ENCODE measurements at regions not wholly inside any gene's neighbourhood (a gene's known extent, or its start where the extent isn't known, plus 50 kb on each side); places are given as distances from the start of the nearest gene placed in this dataset.
"Not testable (repeated sequence)": the region's sequence is repeated elsewhere in the genome, so short reads cannot be mapped to it uniquely, and the experiment has no call there.

GRCh38 chr11:121996574-121996973 is 119.4 kb downstream of the BLID start:
- H3K27me3 ChIP-seq, result no peaks in the 10 kb centered on the region
- TF ChIP-seq POLR2A (IDR thresholded peaks at IDR 0.05) (no peak), CTCF (IDR thresholded peaks at IDR 0.05) (no peak)
- no peaks in the 10 kb centered on the region for H3K36me3 ChIP-seq (replicated peaks in 1 of 2)
- no peaks in the 10 kb centered on the region for H3K4me1 ChIP-seq (replicated peaks in 1 of 2)
- intact Hi-C loops (cut with DNase I), result no loop called here
- 36 to 92% (median 88%) methylated on average over 1 of the region's 1 CpG for WGBS, 4 donors
- DNase-seq, result no peak
- H3K4me3 ChIP-seq, result no peak overlapping the region
- no peak overlapping the region for H3K27ac ChIP-seq
- no peaks in the 10 kb centered on the region for H3K9me3 ChIP-seq (replicated peaks in 1 of 3)

- Histone ChIP-seq H3K4me3 (no peak overlapping the region), H3K27ac (no peak overlapping the region), H3K36me3 (replicated peaks in 1 of 2) (no peaks in the 10 kb centered on the region), H3K27me3 (no peaks in the 10 kb centered on the region), H3K9me3 (replicated peaks in 1 of 3) (no peaks in the 10 kb centered on the region), H3K4me1 (replicated peaks in 1 of 2) (no peaks in the 10 kb centered on the region)
- no peak for TF ChIP-seq POLR2A (IDR thresholded peaks at IDR 0.05)
- TF ChIP-seq CTCF (IDR thresholded peaks at IDR 0.05), result no peak
- WGBS, 4 donors, result 79 to 90% (median 83%) methylated on average over 3 of the region's 3 CpGs
- intact Hi-C loops (cut with DNase I), result no loop called here
- no peak for DNase-seq
Observed at GRCh38 chr11:121983901-121984300, 132.1 kb downstream of the BLID start.

- DNase-seq; H3K4me3 ChIP-seq; intact Hi-C loops (cut with DNase I); H3K27me3 ChIP-seq; H3K4me1 ChIP-seq (replicated peaks in 1 of 2); H3K9me3 ChIP-seq (replicated peaks in 1 of 3); H3K36me3 ChIP-seq (replicated peaks in 1 of 2); H3K27ac ChIP-seq: not testable (repeated sequence)
Observed at GRCh38 chr11:121977914-121978313, 138.1 kb downstream of the BLID start.

GRCh38 chr11:121968638-121969037 is 147.4 kb downstream of the BLID start:
- no peaks in the 10 kb centered on the region for H3K4me1 ChIP-seq (replicated peaks in 1 of 2)
- H3K4me3 ChIP-seq, result no peak overlapping the region
- no peak for DNase-seq
- TF ChIP-seq POLR2A (IDR thresholded peaks at IDR 0.05) (no peak), CTCF (IDR thresholded peaks at IDR 0.05) (no peak)
- no peaks in the 10 kb centered on the region for H3K9me3 ChIP-seq (replicated peaks in 1 of 3)
- no peak overlapping the region for H3K27ac ChIP-seq
- no peaks in the 10 kb centered on the region for H3K27me3 ChIP-seq
- WGBS, 4 donors, result 85 to 90% (median 87%) methylated on average over 2 of the region's 2 CpGs
- intact Hi-C loops (cut with DNase I), result no loop called here
- H3K36me3 ChIP-seq (replicated peaks in 1 of 2), result no peaks in the 10 kb centered on the region

- Histone ChIP-seq H3K36me3 (replicated peaks in 1 of 2) (no peaks in the 10 kb centered on the region), H3K4me3 (no peak overlapping the region), H3K4me1 (replicated peaks in 1 of 2) (no peaks in the 10 kb centered on the region), H3K27me3 (no peaks in the 10 kb centered on the region), H3K9me3 (replicated peaks in 1 of 3) (no peaks in the 10 kb centered on the region), H3K27ac (no peak overlapping the region)
- TF ChIP-seq POLR2A (IDR thresholded peaks at IDR 0.05) (no peak), CTCF (IDR thresholded peaks at IDR 0.05) (no peak)
- WGBS, 4 donors, result 74 to 88% (median 79%) methylated on average over 10 of the region's 10 CpGs
- intact Hi-C loops (cut with DNase I), result no loop called here
- no peak for DNase-seq
Observed at GRCh38 chr11:121967131-121967704, 148.8 kb downstream of the BLID start.

All from adrenal gland (tissue), 9 donors.